ENCODE measurements at regions not wholly inside any gene's neighbourhood (a gene's known extent, or its start where the extent isn't known, plus 50 kb on each side); places are given as distances from the start of the nearest gene placed in this dataset.

GRCh38 chr12:59096246-59096645, 175.9 kb upstream of the LRIG3 start (continued):
- no peak for TF ChIP-seq PRDM1 (tag by site-specific recombination; IDR thresholded peaks at IDR 0.05)
- TF ChIP-seq ZNF146 (tag by site-specific recombination; IDR thresholded peaks at IDR 0.05), result no peak
- TF ChIP-seq, protein P1, sequence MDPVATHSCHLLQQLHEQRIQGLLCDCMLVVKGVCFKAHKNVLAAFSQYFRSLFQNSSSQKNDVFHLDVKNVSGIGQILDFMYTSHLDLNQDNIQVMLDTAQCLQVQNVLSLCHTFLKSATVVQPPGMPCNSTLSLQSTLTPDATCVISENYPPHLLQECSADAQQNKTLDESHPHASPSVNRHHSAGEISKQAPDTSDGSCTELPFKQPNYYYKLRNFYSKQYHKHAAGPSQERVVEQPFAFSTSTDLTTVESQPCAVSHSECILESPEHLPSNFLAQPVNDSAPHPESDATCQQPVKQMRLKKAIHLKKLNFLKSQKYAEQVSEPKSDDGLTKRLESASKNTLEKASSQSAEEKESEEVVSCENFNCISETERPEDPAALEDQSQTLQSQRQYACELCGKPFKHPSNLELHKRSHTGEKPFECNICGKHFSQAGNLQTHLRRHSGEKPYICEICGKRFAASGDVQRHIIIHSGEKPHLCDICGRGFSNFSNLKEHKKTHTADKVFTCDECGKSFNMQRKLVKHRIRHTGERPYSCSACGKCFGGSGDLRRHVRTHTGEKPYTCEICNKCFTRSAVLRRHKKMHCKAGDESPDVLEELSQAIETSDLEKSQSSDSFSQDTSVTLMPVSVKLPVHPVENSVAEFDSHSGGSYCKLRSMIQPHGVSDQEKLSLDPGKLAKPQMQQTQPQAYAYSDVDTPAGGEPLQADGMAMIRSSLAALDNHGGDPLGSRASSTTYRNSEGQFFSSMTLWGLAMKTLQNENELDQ (tag by site-specific recombination; IDR thresholded peaks at IDR 0.05; ENCODE audit: low read depth), result no peak
- TF ChIP-seq, protein P2, sequence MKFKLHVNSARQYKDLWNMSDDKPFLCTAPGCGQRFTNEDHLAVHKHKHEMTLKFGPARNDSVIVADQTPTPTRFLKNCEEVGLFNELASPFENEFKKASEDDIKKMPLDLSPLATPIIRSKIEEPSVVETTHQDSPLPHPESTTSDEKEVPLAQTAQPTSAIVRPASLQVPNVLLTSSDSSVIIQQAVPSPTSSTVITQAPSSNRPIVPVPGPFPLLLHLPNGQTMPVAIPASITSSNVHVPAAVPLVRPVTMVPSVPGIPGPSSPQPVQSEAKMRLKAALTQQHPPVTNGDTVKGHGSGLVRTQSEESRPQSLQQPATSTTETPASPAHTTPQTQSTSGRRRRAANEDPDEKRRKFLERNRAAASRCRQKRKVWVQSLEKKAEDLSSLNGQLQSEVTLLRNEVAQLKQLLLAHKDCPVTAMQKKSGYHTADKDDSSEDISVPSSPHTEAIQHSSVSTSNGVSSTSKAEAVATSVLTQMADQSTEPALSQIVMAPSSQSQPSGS (tag by site-specific recombination; IDR thresholded peaks at IDR 0.05; ENCODE audit: low read depth), result no peak
- TF ChIP-seq ZNF23 (tag by site-specific recombination; IDR thresholded peaks at IDR 0.05; ENCODE audit: borderline replicate concordance), result no peak

- no peak for TF ChIP-seq ZNF791 (tag by site-specific recombination; IDR thresholded peaks at IDR 0.05)
- TF ChIP-seq EGR2 (tag by site-specific recombination; IDR thresholded peaks at IDR 0.05; ENCODE audit: low read depth), result no peak
- TF ChIP-seq, protein P3, sequence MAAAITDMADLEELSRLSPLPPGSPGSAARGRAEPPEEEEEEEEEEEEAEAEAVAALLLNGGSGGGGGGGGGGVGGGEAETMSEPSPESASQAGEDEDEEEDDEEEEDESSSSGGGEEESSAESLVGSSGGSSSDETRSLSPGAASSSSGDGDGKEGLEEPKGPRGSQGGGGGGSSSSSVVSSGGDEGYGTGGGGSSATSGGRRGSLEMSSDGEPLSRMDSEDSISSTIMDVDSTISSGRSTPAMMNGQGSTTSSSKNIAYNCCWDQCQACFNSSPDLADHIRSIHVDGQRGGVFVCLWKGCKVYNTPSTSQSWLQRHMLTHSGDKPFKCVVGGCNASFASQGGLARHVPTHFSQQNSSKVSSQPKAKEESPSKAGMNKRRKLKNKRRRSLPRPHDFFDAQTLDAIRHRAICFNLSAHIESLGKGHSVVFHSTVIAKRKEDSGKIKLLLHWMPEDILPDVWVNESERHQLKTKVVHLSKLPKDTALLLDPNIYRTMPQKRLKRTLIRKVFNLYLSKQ (tag by site-specific recombination; IDR thresholded peaks at IDR 0.05; ENCODE audit: borderline replicate concordance), result no peak
- TF ChIP-seq ZNF76 (tag by site-specific recombination; IDR thresholded peaks at IDR 0.05; ENCODE audit: borderline replicate concordance, low read depth), result no peak
- TF ChIP-seq, protein P4, sequence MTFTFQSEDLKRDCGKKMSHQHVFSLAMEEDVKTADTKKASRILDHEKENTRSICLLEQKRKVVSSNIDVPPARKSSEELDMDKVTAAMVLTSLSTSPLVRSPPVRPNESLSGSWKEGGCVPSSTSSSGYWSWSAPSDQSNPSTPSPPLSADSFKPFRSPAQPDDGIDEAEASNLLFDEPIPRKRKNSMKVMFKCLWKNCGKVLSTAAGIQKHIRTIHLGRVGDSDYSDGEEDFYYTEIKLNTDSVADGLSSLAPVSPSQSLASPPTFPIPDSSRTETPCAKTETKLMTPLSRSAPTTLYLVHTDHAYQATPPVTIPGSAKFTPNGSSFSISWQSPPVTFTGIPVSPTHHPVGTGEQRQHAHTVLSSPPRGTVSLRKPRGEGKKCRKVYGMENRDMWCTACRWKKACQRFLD (tag by site-specific recombination; IDR thresholded peaks at IDR 0.05), result no peak
- H3K36me3 ChIP-seq (ENCODE audit: control insufficient read depth in 2 of 2, insufficient read depth in 1 of 2, low read length in 2 of 2), result no peaks in the 10 kb centered on the region
- H3K9me3 ChIP-seq (ENCODE audit: control insufficient read depth, insufficient read depth, low read depth, low read length), result no peaks in the 10 kb centered on the region
- no peak overlapping the region for H3K27ac ChIP-seq (ENCODE audit: extremely low read depth, low read depth, low read length)
- H3K4me1 ChIP-seq (ENCODE audit: control insufficient read depth, insufficient read depth, low read length), result no peaks in the 10 kb centered on the region
- POLR2A ChIA-PET, result no interaction called here
- no peak overlapping the region for H3K4me3 ChIP-seq (ENCODE audit: low read depth, low read length)
- CTCF ChIA-PET, result interaction anchor here (1.1 to 1.8 kb wide), 2 partner anchors 20 to 552 kb away, joined by 4 to 5 read pairs; no protein-coding TSS in a partner anchor
These were observed 172.9 kb upstream of the LRIG3 start for GRCh38 chr12:59093073-59093772.

- ChIA-PET CTCF (interaction anchor here (0.7 to 3.8 kb wide), 5 partner anchors 17 to 548 kb away, joined by 3 to 24 read pairs (median 3); no protein-coding TSS in a partner anchor), POLR2A (no interaction called here)
- H3K4me3 ChIP-seq (ENCODE audit: low read depth, low read length), result no peak overlapping the region
- no peak overlapping the region for H3K27ac ChIP-seq (ENCODE audit: extremely low read depth, low read depth, low read length)
- H3K9me3 ChIP-seq (ENCODE audit: control insufficient read depth, insufficient read depth, low read depth, low read length), result no peaks in the 10 kb centered on the region
- TF ChIP-seq ZNF354C (tag by site-specific recombination; IDR thresholded peaks at IDR 0.05; ENCODE audit: borderline replicate concordance, low read depth) (no peak), ZNF561 (tag by site-specific recombination; IDR thresholded peaks at IDR 0.05; ENCODE audit: borderline replicate concordance) (no peak), PRDM6 (tag by site-specific recombination; IDR thresholded peaks at IDR 0.05) (no peak)
- TF ChIP-seq, protein P5, sequence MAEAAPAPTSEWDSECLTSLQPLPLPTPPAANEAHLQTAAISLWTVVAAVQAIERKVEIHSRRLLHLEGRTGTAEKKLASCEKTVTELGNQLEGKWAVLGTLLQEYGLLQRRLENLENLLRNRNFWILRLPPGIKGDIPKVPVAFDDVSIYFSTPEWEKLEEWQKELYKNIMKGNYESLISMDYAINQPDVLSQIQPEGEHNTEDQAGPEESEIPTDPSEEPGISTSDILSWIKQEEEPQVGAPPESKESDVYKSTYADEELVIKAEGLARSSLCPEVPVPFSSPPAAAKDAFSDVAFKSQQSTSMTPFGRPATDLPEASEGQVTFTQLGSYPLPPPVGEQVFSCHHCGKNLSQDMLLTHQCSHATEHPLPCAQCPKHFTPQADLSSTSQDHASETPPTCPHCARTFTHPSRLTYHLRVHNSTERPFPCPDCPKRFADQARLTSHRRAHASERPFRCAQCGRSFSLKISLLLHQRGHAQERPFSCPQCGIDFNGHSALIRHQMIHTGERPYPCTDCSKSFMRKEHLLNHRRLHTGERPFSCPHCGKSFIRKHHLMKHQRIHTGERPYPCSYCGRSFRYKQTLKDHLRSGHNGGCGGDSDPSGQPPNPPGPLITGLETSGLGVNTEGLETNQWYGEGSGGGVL (tag by site-specific recombination; IDR thresholded peaks at IDR 0.05), result no peak
- H3K4me1 ChIP-seq (ENCODE audit: control insufficient read depth, insufficient read depth, low read length), result peaks cover 22% of the 10 kb centered on the region
- H3K36me3 ChIP-seq (ENCODE audit: control insufficient read depth in 2 of 2, insufficient read depth in 1 of 2, low read length in 2 of 2), result no peaks in the 10 kb centered on the region
These were observed 168.4 kb upstream of the LRIG3 start for GRCh38 chr12:59088673-59089072.
